WTC11 (cell line): ENCODE measurements at regions not wholly inside any gene's neighbourhood (a gene's known extent, or its start where the extent isn't known, plus 50 kb on each side); places are given as distances from the start of the nearest gene placed in this dataset.

Experiments used
- ATAC-seq: fragments of 200-7000 bp; cut with Tn5 transposase; 2 replicates; pipeline ENCODE4 v1.10.0; 2021; ENCODE audit warnings: mild to moderate bottlenecking, moderate library complexity
- CTCF ChIA-PET: fragments of 300-600 bp; sonication (Branson Sonifier 250); formaldehyde crosslinking; loops from one replicate; lab custom pipeline; 2021; ENCODE audit warnings: antibody characterized with exemption; lab: Charles Lee
- POLR2A ChIA-PET: fragments of 350-600 bp; sonication (Branson Sonifier 250); formaldehyde crosslinking; loops from one replicate; lab custom pipeline; 2021; ENCODE audit warnings: antibody characterized with exemption; lab: Charles Lee
- DNase-seq: peaks from one replicate; pipeline ENCODE4 v3.0.0; 2021; ENCODE audit warnings: low spot score
- H3K27ac Mint-ChIP-seq: 2 replicates; pipeline ENCODE4 v1.8.0; 2021; ENCODE audit warnings: mixed read lengths
- H3K27me3 Mint-ChIP-seq: 2 replicates; pipeline ENCODE4 v1.8.0; 2021; ENCODE audit warnings: low read depth, mild to moderate bottlenecking, moderate library complexity, mixed read lengths
- H3K36me3 Mint-ChIP-seq: 2 replicates; pipeline ENCODE4 v1.8.0; 2021; ENCODE audit warnings: mixed read lengths
- H3K4me1 Mint-ChIP-seq: 2 replicates; pipeline ENCODE4 v1.8.0; 2022; ENCODE audit warnings: mixed read lengths
- H3K4me3 Mint-ChIP-seq: 2 replicates; pipeline ENCODE4 v1.8.0; 2021; ENCODE audit warnings: mild to moderate bottlenecking, moderate library complexity, mixed read lengths
- H3K9me3 Mint-ChIP-seq: 2 replicates; pipeline ENCODE4 v1.8.0; 2021; ENCODE audit warnings: mixed read lengths
- CREB1 ChIP-seq: sonication (generic); formaldehyde crosslinking; IDR thresholded peaks from 2 replicates; pipeline ENCODE4 v1.8.0; 2023; ENCODE audit warnings: mild to moderate bottlenecking, missing genetic modification reagents
- GTF2I ChIP-seq: fragments of 250-450 bp; sonication (Bioruptor Pico); conservative IDR thresholded peaks from 2 replicates; pipeline ENCODE4 v1.4.0; 2021; ENCODE audit warnings: mild to moderate bottlenecking
- NR3C1 ChIP-seq: sonication (generic); formaldehyde crosslinking; conservative IDR thresholded peaks from 2 replicates; pipeline ENCODE4 v1.8.1; 2023; ENCODE audit warnings: low read depth, mild to moderate bottlenecking, missing genetic modification reagents
- OVOL2 ChIP-seq: fragments of 250-450 bp; sonication (Bioruptor Pico); IDR thresholded peaks from 2 replicates; pipeline ENCODE4 v1.9.0; 2021; ENCODE audit warnings: mild to moderate bottlenecking, borderline replicate concordance
- SMAD4 ChIP-seq: sonication (generic); formaldehyde crosslinking; IDR thresholded peaks from 2 replicates; pipeline ENCODE4 v1.8.0; 2022; ENCODE audit warnings: mild to moderate bottlenecking, missing genetic modification reagents
- SOX15 ChIP-seq: fragments of 250-450 bp; sonication (Bioruptor Pico); IDR thresholded peaks from 2 replicates; pipeline ENCODE4 v1.9.0; 2021; ENCODE audit warnings: mild to moderate bottlenecking
- SP1 ChIP-seq: sonication (generic); formaldehyde crosslinking; conservative IDR thresholded peaks from 2 replicates; pipeline ENCODE4 v1.8.1; 2022; ENCODE audit warnings: missing genetic modification reagents
- ZNF671 ChIP-seq: fragments of 250-450 bp; sonication (Bioruptor Pico); IDR thresholded peaks from 2 replicates; pipeline ENCODE4 v1.8.0; 2021; ENCODE audit warnings: mild to moderate bottlenecking
- TF ChIP-seq, protein P1 (sequence below): sonication (generic); formaldehyde crosslinking; IDR thresholded peaks from 2 replicates; pipeline ENCODE4 v1.8.0; 2022; ENCODE audit warnings: missing genetic modification reagents
- TF ChIP-seq, protein P2 (sequence below): fragments of 200-600 bp; IDR thresholded peaks from 2 replicates; pipeline ENCODE4 v1.8.0; 2022; ENCODE audit warnings: antibody characterized with exemption
- TF ChIP-seq, protein P3 (sequence below): fragments of 250-450 bp; sonication (Bioruptor Pico); conservative IDR thresholded peaks from 2 replicates; pipeline ENCODE4 v1.9.0; 2021; ENCODE audit warnings: mild to moderate bottlenecking
- TF ChIP-seq, protein P4 (sequence below): sonication (generic); formaldehyde crosslinking; IDR thresholded peaks from 2 replicates; pipeline ENCODE4 v1.8.1; 2023; ENCODE audit warnings: mild to moderate bottlenecking, missing genetic modification reagents
- TF ChIP-seq, protein P5 (sequence below): sonication (generic); formaldehyde crosslinking; IDR thresholded peaks from 2 replicates; pipeline ENCODE4 v1.8.0; 2022; ENCODE audit warnings: mild to moderate bottlenecking, missing genetic modification reagents
- TF ChIP-seq, protein P6 (sequence below): fragments of 250-450 bp; sonication (Bioruptor Pico); IDR thresholded peaks from 2 replicates; pipeline ENCODE4 v1.9.0; 2021; ENCODE audit warnings: mild to moderate bottlenecking

DNA sequence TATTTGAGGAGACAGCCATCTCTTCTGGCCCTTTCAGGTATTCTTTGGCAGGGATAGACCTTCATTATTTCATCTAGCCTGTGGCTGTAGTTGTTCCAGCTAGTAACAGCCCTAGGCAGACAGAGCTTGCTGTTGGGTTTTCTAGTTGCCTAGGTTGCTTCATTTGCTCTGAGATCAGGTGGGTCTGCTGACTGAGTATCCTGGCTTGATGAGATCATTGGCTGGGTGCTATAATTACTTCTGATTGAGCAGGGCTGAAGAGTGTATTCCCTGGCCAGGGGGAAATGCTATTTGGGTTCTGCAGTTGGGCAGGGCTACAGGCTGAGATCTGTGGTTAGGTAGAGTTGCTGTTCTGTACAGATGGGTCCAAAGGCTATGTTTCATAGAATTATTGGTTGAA lies 456.1 kb downstream of the PSAT1 start (continued):
- TF ChIP-seq, protein P1, sequence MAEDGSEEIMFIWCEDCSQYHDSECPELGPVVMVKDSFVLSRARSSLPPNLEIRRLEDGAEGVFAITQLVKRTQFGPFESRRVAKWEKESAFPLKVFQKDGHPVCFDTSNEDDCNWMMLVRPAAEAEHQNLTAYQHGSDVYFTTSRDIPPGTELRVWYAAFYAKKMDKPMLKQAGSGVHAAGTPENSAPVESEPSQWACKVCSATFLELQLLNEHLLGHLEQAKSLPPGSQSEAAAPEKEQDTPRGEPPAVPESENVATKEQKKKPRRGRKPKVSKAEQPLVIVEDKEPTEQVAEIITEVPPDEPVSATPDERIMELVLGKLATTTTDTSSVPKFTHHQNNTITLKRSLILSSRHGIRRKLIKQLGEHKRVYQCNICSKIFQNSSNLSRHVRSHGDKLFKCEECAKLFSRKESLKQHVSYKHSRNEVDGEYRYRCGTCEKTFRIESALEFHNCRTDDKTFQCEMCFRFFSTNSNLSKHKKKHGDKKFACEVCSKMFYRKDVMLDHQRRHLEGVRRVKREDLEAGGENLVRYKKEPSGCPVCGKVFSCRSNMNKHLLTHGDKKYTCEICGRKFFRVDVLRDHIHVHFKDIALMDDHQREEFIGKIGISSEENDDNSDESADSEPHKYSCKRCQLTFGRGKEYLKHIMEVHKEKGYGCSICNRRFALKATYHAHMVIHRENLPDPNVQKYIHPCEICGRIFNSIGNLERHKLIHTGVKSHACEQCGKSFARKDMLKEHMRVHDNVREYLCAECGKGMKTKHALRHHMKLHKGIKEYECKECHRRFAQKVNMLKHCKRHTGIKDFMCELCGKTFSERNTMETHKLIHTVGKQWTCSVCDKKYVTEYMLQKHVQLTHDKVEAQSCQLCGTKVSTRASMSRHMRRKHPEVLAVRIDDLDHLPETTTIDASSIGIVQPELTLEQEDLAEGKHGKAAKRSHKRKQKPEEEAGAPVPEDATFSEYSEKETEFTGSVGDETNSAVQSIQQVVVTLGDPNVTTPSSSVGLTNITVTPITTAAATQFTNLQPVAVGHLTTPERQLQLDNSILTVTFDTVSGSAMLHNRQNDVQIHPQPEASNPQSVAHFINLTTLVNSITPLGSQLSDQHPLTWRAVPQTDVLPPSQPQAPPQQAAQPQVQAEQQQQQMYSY (CRISPR knock-in tag), result no peak

DNA sequence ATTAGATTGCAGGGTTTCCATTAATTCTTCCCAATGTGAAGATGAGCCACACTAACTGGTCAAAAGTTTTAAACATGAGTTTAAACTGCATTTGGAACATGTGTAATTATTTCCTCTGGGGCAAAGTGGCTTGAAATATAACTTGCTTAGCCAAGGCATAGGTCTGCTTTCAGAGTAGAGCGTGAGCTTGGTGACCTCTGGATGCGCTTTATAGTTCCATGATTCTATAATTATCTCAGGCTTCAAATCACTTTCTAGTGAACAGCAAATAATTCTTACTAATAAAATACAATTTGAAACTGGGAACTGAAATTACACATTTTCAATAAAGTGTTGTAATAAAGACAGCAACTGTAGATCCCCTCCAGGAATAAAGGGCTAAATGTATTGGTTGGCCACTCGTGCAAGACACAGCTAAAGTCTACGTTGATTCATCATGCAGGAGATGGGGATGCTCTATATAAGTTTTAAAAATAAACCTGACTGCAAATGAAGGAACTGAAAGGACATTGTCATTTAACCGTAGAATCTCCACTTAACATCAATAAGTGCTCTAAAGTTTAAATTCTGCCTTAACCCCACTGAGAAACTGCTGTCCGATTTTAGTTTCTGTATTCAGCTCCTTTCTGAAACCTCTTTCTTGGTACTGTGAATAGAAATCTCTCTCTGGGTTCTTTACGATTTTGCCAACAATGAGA lies 460.0 kb downstream of the PSAT1 start:
- Mint-ChIP-seq H3K27ac (no peak overlapping the region), H3K4me1 (no peaks in the 10 kb centered on the region), H3K27me3 (no peaks in the 10 kb centered on the region), H3K36me3 (no peaks in the 10 kb centered on the region), H3K9me3 (no peaks in the 10 kb centered on the region), H3K4me3 (no peak overlapping the region)
- ATAC-seq (no peak), DNase-seq (no peak)
- ChIA-PET POLR2A (no interaction called here), CTCF (no interaction called here)
- TF ChIP-seq, protein P2, sequence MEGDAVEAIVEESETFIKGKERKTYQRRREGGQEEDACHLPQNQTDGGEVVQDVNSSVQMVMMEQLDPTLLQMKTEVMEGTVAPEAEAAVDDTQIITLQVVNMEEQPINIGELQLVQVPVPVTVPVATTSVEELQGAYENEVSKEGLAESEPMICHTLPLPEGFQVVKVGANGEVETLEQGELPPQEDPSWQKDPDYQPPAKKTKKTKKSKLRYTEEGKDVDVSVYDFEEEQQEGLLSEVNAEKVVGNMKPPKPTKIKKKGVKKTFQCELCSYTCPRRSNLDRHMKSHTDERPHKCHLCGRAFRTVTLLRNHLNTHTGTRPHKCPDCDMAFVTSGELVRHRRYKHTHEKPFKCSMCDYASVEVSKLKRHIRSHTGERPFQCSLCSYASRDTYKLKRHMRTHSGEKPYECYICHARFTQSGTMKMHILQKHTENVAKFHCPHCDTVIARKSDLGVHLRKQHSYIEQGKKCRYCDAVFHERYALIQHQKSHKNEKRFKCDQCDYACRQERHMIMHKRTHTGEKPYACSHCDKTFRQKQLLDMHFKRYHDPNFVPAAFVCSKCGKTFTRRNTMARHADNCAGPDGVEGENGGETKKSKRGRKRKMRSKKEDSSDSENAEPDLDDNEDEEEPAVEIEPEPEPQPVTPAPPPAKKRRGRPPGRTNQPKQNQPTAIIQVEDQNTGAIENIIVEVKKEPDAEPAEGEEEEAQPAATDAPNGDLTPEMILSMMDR, result no peak
- no peak for TF ChIP-seq ZNF671 (CRISPR knock-in tag)
- no peak for TF ChIP-seq SMAD4 (CRISPR knock-in tag)
- TF ChIP-seq, protein P3, sequence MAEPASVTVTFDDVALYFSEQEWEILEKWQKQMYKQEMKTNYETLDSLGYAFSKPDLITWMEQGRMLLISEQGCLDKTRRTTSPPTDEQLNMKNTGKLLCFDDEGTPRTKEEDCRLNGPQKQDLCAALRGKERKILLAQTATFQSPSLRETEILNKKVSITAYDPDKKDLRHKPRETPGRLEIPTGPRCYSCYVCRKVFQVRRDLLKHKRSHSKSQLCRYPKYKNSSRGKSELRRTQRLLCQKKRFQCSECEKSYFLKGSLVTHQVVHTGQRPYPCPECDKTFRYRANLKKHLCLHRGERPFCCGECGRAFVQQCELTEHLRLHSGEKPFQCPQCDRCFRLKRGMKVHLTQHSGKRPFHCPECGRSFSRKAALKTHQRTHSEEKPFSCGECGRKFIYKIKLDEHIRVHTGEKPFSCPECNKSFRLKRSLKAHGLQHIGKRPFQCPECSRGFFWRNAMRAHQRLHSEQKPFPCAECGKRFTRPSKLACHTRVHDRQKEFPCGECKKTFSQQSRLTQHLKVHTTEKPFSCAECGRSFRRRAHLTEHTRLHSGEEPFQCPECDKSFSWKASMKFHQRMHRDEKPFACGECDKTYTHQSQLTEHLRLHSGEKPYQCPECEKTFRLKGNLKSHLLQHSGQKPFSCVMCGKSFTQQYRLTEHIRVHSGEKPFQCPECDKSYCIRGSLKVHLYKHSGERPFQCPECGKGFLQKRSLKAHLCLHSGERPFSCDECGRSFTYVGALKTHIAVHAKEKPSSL, result no peak

DNA sequence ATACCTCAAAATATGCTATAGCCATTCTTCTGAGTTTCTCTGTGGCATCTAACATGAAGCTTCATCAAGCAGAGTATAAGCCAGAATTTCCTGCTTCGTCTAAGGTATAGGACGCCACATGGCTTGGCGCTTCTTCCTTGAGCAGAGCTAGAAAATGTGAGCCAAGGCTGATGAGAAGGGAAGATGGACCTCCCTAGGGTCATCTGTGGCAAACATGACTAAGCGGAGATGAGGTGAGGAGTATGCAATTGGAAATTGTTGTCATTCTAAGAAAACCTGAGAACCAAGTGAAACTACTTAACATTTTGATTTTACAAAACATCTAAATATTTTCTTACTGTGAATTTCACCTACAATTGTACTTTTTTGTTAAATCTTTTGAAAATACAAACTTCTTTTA lies 466.5 kb downstream of the PSAT1 start:
- no peak overlapping the region for H3K27ac Mint-ChIP-seq
- ATAC-seq, result no peak

DNA sequence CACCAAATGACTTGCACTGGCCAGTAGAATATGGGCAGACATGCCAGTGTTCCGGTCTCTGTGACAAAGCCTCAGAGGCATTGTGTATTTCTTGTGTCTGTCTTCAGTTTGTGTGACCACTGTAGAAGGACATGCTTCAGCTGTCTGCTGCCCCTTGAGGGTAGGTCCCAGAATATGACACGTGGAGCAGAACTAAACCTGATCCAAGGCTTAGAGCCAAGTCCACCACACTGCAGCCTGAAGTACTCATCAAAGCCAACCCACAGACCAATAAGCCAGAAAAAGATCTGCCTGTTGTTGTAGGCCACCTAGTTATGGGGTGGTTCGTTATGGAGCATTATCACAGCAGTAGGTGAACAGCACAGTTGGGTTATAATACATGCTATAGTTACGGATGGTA lies 468.9 kb downstream of the PSAT1 start:
- ATAC-seq (no peak), DNase-seq (no peak)
- Mint-ChIP-seq H3K36me3 (no peaks in the 10 kb centered on the region), H3K27me3 (peaks cover 11% of the 10 kb centered on the region), H3K9me3 (no peaks in the 10 kb centered on the region), H3K27ac (no peak overlapping the region), H3K4me1 (peaks cover 7% of the 10 kb centered on the region), H3K4me3 (no peak overlapping the region)
- POLR2A ChIA-PET, result no interaction called here
- CTCF ChIA-PET, result no interaction called here
- TF ChIP-seq, protein P3, result no peak
- TF ChIP-seq, protein P4, sequence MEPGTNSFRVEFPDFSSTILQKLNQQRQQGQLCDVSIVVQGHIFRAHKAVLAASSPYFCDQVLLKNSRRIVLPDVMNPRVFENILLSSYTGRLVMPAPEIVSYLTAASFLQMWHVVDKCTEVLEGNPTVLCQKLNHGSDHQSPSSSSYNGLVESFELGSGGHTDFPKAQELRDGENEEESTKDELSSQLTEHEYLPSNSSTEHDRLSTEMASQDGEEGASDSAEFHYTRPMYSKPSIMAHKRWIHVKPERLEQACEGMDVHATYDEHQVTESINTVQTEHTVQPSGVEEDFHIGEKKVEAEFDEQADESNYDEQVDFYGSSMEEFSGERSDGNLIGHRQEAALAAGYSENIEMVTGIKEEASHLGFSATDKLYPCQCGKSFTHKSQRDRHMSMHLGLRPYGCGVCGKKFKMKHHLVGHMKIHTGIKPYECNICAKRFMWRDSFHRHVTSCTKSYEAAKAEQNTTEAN (CRISPR knock-in tag), result no peak
- TF ChIP-seq CREB1 (no peak), GTF2I (CRISPR knock-in tag) (no peak)
- TF ChIP-seq, protein P5, sequence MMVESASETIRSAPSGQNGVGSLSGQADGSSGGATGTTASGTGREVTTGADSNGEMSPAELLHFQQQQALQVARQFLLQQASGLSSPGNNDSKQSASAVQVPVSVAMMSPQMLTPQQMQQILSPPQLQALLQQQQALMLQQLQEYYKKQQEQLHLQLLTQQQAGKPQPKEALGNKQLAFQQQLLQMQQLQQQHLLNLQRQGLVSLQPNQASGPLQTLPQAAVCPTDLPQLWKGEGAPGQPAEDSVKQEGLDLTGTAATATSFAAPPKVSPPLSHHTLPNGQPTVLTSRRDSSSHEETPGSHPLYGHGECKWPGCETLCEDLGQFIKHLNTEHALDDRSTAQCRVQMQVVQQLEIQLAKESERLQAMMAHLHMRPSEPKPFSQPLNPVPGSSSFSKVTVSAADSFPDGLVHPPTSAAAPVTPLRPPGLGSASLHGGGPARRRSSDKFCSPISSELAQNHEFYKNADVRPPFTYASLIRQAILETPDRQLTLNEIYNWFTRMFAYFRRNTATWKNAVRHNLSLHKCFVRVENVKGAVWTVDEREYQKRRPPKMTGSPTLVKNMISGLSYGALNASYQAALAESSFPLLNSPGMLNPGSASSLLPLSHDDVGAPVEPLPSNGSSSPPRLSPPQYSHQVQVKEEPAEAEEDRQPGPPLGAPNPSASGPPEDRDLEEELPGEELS, result no peak

More for the DNA sequence above, 466.5 kb downstream of the PSAT1 start:
- Mint-ChIP-seq H3K9me3 (no peaks in the 10 kb centered on the region), H3K36me3 (no peaks in the 10 kb centered on the region), H3K4me1 (peaks cover 7% of the 10 kb centered on the region), H3K27me3 (peaks cover 11% of the 10 kb centered on the region), H3K4me3 (no peak overlapping the region)
- DNase-seq, result no peak
- CTCF ChIA-PET, result no interaction called here
- TF ChIP-seq, protein P6, sequence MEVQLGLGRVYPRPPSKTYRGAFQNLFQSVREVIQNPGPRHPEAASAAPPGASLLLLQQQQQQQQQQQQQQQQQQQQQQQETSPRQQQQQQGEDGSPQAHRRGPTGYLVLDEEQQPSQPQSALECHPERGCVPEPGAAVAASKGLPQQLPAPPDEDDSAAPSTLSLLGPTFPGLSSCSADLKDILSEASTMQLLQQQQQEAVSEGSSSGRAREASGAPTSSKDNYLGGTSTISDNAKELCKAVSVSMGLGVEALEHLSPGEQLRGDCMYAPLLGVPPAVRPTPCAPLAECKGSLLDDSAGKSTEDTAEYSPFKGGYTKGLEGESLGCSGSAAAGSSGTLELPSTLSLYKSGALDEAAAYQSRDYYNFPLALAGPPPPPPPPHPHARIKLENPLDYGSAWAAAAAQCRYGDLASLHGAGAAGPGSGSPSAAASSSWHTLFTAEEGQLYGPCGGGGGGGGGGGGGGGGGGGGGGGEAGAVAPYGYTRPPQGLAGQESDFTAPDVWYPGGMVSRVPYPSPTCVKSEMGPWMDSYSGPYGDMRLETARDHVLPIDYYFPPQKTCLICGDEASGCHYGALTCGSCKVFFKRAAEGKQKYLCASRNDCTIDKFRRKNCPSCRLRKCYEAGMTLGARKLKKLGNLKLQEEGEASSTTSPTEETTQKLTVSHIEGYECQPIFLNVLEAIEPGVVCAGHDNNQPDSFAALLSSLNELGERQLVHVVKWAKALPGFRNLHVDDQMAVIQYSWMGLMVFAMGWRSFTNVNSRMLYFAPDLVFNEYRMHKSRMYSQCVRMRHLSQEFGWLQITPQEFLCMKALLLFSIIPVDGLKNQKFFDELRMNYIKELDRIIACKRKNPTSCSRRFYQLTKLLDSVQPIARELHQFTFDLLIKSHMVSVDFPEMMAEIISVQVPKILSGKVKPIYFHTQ (CRISPR knock-in tag), result no peak
- TF ChIP-seq SOX15 (no peak), NR3C1 (CRISPR knock-in tag) (no peak), SP1 (CRISPR knock-in tag) (no peak), OVOL2 (CRISPR knock-in tag) (no peak)
- POLR2A ChIA-PET, result no interaction called here
